H9 (cell line): ENCODE measurements at regions not wholly inside any gene's neighbourhood (a gene's known extent, or its start where the extent isn't known, plus 50 kb on each side); places are given as distances from the start of the nearest gene placed in this dataset.
A peak's percentile ranks its signal among the peaks of the same experiment; 100 is the strongest.
"Not testable (repeated sequence)": the region's sequence is repeated elsewhere in the genome, so short reads cannot be mapped to it uniquely, and the experiment has no call there.

Experiments used
- DNase-seq: peaks from one replicate; pipeline ENCODE4 v3.0.0-alpha.2; 2017
- H2AFZ ChIP-seq: one replicate; pipeline ENCODE4 v1.6.1; 2013; ENCODE audit warnings: mild to moderate bottlenecking, low read length, control low read depth, moderate library complexity
- H2AK5ac ChIP-seq: 2 replicates; pipeline ENCODE4 v1.6.1; 2013; ENCODE audit warnings: low read length, control low read depth, mixed read lengths; ENCODE audit not compliant: insufficient read length
- H2BK120ac ChIP-seq: one replicate; pipeline ENCODE4 v1.6.1; 2013; ENCODE audit warnings: low read depth, mild to moderate bottlenecking, low read length, control low read depth, inconsistent platforms; ENCODE audit not compliant: poor library complexity, severe bottlenecking
- H2BK12ac ChIP-seq: 2 replicates; pipeline ENCODE4 v1.6.1; 2013; ENCODE audit warnings: low read length, control low read depth, mixed read lengths, low read depth; ENCODE audit not compliant: insufficient read length
- H2BK15ac ChIP-seq: 2 replicates; pipeline ENCODE4 v1.6.1; 2013; ENCODE audit warnings: low read depth, low read length, control low read depth
- H2BK20ac ChIP-seq: one replicate; pipeline ENCODE4 v1.6.1; 2013; ENCODE audit warnings: low read depth, mild to moderate bottlenecking, low read length, control low read depth, inconsistent platforms; ENCODE audit not compliant: poor library complexity, severe bottlenecking
- H2BK5ac ChIP-seq: 2 replicates; pipeline ENCODE4 v1.6.1; 2013; ENCODE audit warnings: low read length, control low read depth, mixed read lengths; ENCODE audit not compliant: insufficient read length
- H3K14ac ChIP-seq: 2 replicates; pipeline ENCODE4 v1.6.1; 2013; ENCODE audit warnings: low read length, control low read depth; ENCODE audit not compliant: insufficient read depth
- H3K18ac ChIP-seq: 2 replicates; pipeline ENCODE4 v1.6.1; 2013; ENCODE audit warnings: low read depth, mild to moderate bottlenecking, mixed read lengths, low read length, control low read depth; ENCODE audit not compliant: insufficient read length
- H3K23ac ChIP-seq: 2 replicates; pipeline ENCODE4 v1.6.1; 2013; ENCODE audit warnings: low read length, control low read depth, mixed read lengths, low read depth; ENCODE audit not compliant: insufficient read length
- H3K23me2 ChIP-seq: 2 replicates; pipeline ENCODE4 v1.6.1; 2013; ENCODE audit warnings: low read depth, mild to moderate bottlenecking, mixed read lengths, low read length, control low read depth; ENCODE audit not compliant: insufficient read length, poor library complexity, severe bottlenecking
- H3K27ac ChIP-seq: 2 replicates; pipeline ENCODE4 v1.5.1; 2013; ENCODE audit warnings: low read length, control low read depth, mixed read lengths, low read depth; ENCODE audit not compliant: insufficient read length
- H3K27me3 ChIP-seq: 2 replicates; pipeline ENCODE4 v1.6.1; 2013; ENCODE audit warnings: low read length, control low read depth, inconsistent platforms; ENCODE audit not compliant: insufficient read depth
- H3K4ac ChIP-seq: 2 replicates; pipeline ENCODE4 v1.6.1; 2013; ENCODE audit warnings: low read depth, mild to moderate bottlenecking, control low read depth, inconsistent platforms, low read length, moderate library complexity
- H3K4me1 ChIP-seq: 2 replicates; pipeline ENCODE4 v1.6.1; 2013; ENCODE audit warnings: low read length, control low read depth, inconsistent platforms; ENCODE audit not compliant: insufficient read depth
- H3K4me2 ChIP-seq: 2 replicates; pipeline ENCODE4 v1.6.1; 2013; ENCODE audit warnings: low read length, control low read depth, mixed read lengths; ENCODE audit not compliant: insufficient read length, insufficient read depth
- H3K56ac ChIP-seq: 2 replicates; pipeline ENCODE4 v1.6.1; 2013; ENCODE audit warnings: low read depth, mild to moderate bottlenecking, mixed read lengths, low read length, control low read depth; ENCODE audit not compliant: insufficient read length
- H3K79me1 ChIP-seq: 2 replicates; pipeline ENCODE4 v1.6.1; 2013; ENCODE audit warnings: low read depth, mild to moderate bottlenecking, moderate library complexity, low read length, control low read depth, inconsistent platforms; ENCODE audit not compliant: insufficient read depth, poor library complexity, severe bottlenecking
- H3K79me2 ChIP-seq: 2 replicates; pipeline ENCODE4 v1.6.1; 2013; ENCODE audit warnings: low read length, control low read depth, inconsistent platforms; ENCODE audit not compliant: insufficient read depth
- H3K9ac ChIP-seq: 2 replicates; pipeline ENCODE4 v1.6.1; 2013; ENCODE audit warnings: low read length, control low read depth, mixed read lengths; ENCODE audit not compliant: insufficient read length; ENCODE audit errors: extremely low read depth
- H3K9me3 ChIP-seq: one replicate; pipeline ENCODE4 v1.6.1; 2013; ENCODE audit warnings: low read depth, low read length, inconsistent platforms; ENCODE audit not compliant: control insufficient read depth
- H3T11ph ChIP-seq: one replicate; pipeline ENCODE4 v1.6.1; 2013; ENCODE audit warnings: mild to moderate bottlenecking, low read length, control low read depth, inconsistent platforms
- H4K20me1 ChIP-seq: one replicate; pipeline ENCODE4 v1.6.1; 2013; ENCODE audit not compliant: control insufficient read depth, insufficient read length, insufficient read depth
- H4K5ac ChIP-seq: 2 replicates; pipeline ENCODE4 v1.6.1; 2013; ENCODE audit warnings: low read depth, mild to moderate bottlenecking, mixed read lengths, low read length, control low read depth; ENCODE audit not compliant: insufficient read length
- H4K8ac ChIP-seq: replicated peaks from 2 replicates; pipeline ENCODE4 v1.6.1; 2013; ENCODE audit warnings: low read length, control low read depth, mixed read lengths, low read depth; ENCODE audit not compliant: insufficient read length
- H4K91ac ChIP-seq: 2 replicates; pipeline ENCODE4 v1.6.1; 2013; ENCODE audit warnings: low read depth, mild to moderate bottlenecking, moderate library complexity, mixed read lengths, low read length, control low read depth; ENCODE audit not compliant: insufficient read length
- H3K27ac Mint-ChIP-seq, 3 experiments: 2 replicates in 2 of 3; 3 replicates in 1 of 3; pipeline ENCODE4 v1.8.0; 2020 to 2021; ENCODE audit warnings: mixed read lengths in 3 of 3, mild to moderate bottlenecking in 1 of 3, moderate library complexity in 1 of 3
- H3K27me3 Mint-ChIP-seq: 2 replicates; pipeline ENCODE4 v1.8.0; 2021; ENCODE audit warnings: low read depth, mild to moderate bottlenecking, moderate library complexity, mixed read lengths
- H3K36me3 Mint-ChIP-seq, 3 experiments: 2 replicates in 2 of 3; 3 replicates in 1 of 3; pipeline ENCODE4 v1.8.0; 2020 to 2021; ENCODE audit warnings: low read depth in 3 of 3, mixed read lengths in 3 of 3; ENCODE audit not compliant: insufficient read depth in 1 of 3
- H3K4me1 Mint-ChIP-seq, 2 experiments: 2 replicates each; pipeline ENCODE4 v1.8.0; 2020; ENCODE audit warnings: mixed read lengths in 2 of 2
- H3K4me3 Mint-ChIP-seq, 2 experiments: 2 replicates in 1 of 2; 3 replicates in 1 of 2; pipeline ENCODE4 v1.8.0; 2020 to 2021; ENCODE audit warnings: mild to moderate bottlenecking in 2 of 2, mixed read lengths in 2 of 2, moderate library complexity in 1 of 2
- H3K9me3 Mint-ChIP-seq, 2 experiments: 2 replicates in 1 of 2; 3 replicates in 1 of 2; pipeline ENCODE4 v1.8.0; 2020; ENCODE audit warnings: mild to moderate bottlenecking in 2 of 2, mixed read lengths in 2 of 2, moderate library complexity in 1 of 2
- CTCF ChIP-seq: fragments of 200-600 bp; sonication (generic); conservative IDR thresholded peaks from 3 replicates; pipeline ENCODE4 v1.8.0; 2021; ENCODE audit warnings: antibody characterized with exemption, mild to moderate bottlenecking
- WGBS: extraction: QIAGEN DNeasy Blood & Tissue Kit; methylation state at CpG from one replicate; pipeline ENCODE4 v1.1.7; 2013; ENCODE audit warnings: missing lambda C conversion rate, low lambda C conversion rate, mixed read lengths; ENCODE audit not compliant: insufficient read length; ENCODE audit errors: extremely low coverage; 5-methylcytosine and 5-hydroxymethylcytosine counted together

DNA sequence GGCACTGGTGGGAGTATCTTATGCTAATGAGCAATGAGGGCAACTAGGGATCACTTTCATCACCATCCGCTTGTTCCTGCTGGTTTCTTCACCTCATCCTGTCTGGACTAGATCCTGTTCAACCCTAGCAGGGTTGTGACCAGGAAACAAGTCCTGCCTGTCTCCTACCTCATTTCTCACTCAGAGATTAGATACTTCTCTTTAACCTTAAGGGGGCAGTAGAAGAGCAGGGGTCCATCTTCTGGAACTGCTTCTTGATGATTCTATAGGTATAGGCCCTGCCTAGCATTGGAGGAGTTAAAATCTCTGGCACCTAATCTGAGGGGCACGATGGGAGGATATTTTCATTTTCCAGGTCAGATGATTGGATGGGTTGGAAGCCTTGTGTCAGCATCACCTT lies 415.5 kb downstream of the TGIF2LX start:
- H3K9me3 ChIP-seq, H2BK12ac ChIP-seq, H3K18ac ChIP-seq, H3K79me1 ChIP-seq, H3K4ac ChIP-seq, H3K9ac ChIP-seq, H3K4me2 ChIP-seq, H3K79me2 ChIP-seq, H3K4me3 Mint-ChIP-seq, H4K5ac ChIP-seq, H2AK5ac ChIP-seq, H4K91ac ChIP-seq, H3K27me3 Mint-ChIP-seq, H3K27ac ChIP-seq, H3K27ac Mint-ChIP-seq, H2BK5ac ChIP-seq, H3K56ac ChIP-seq, H2AFZ ChIP-seq, H2BK15ac ChIP-seq, H3K14ac ChIP-seq, H3T11ph ChIP-seq, H3K23ac ChIP-seq, H2BK120ac ChIP-seq, H3K27me3 ChIP-seq, H3K4me1 Mint-ChIP-seq, H4K20me1 ChIP-seq, H3K23me2 ChIP-seq, H4K8ac ChIP-seq, DNase-seq, H3K4me1 ChIP-seq, H2BK20ac ChIP-seq: not testable (repeated sequence)
- Mint-ChIP-seq H3K36me3 (peaks cover 13 to 33% (median 17%) of the 10 kb centered on the region in 3 experiments; a peak in 6 of 7 replicates), H3K9me3 (peaks cover 17 to 23% of the 10 kb centered on the region in 2 experiments)
- peak; percentile 49; the same call in 2 of the 3 replicates for TF ChIP-seq CTCF
- no CpG with 5 or more reads among the region's 2 CpGs for WGBS

DNA sequence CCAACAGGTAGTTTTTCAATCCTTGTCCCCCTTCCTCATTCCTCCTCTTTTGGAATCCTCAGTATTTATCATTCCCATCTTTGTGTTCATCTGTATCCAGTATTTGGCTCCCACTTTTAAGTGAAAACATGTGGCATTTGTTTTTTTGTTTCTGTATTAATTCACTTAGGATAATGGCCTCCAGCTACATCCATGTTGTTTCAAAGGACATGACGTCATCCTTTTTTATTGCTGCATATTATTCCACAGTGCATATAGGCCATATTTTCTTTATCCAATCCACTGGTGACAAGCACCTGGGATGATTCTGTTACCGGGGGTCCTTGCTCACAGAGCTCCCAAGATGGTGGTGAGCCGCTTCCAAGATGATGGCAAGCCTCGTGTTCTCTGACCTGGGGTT lies 447.9 kb downstream of the TGIF2LX start:
- no CpG with 5 or more reads among the region's 4 CpGs for WGBS
- H2AFZ ChIP-seq: not testable (repeated sequence)

More for the DNA sequence above, 447.9 kb downstream of the TGIF2LX start:
- H3K36me3 Mint-ChIP-seq, H2BK20ac ChIP-seq, H3K4me1 ChIP-seq, H2BK12ac ChIP-seq, H3K27me3 Mint-ChIP-seq, H3T11ph ChIP-seq, H4K91ac ChIP-seq, H3K27me3 ChIP-seq, H4K5ac ChIP-seq, H3K27ac ChIP-seq, H3K23me2 ChIP-seq, H2AK5ac ChIP-seq, H3K14ac ChIP-seq, DNase-seq, H4K20me1 ChIP-seq, H3K79me2 ChIP-seq, H2BK120ac ChIP-seq, H3K18ac ChIP-seq, H3K56ac ChIP-seq, H3K79me1 ChIP-seq, H3K23ac ChIP-seq, H3K4me3 Mint-ChIP-seq, H4K8ac ChIP-seq, H3K4me2 ChIP-seq, H2BK5ac ChIP-seq, H3K9me3 ChIP-seq, H3K4me1 Mint-ChIP-seq, H3K27ac Mint-ChIP-seq, H3K9ac ChIP-seq, H3K4ac ChIP-seq, H2BK15ac ChIP-seq: not testable (repeated sequence)
- H3K9me3 Mint-ChIP-seq: peaks cover 3 to 15% of the 10 kb centered on the region in 2 experiments; a peak in 4 of 5 replicates
